Muscle layer of colon (tissue), 2 donors: ENCODE measurements at regions not wholly inside any gene's neighbourhood (a gene's known extent, or its start where the extent isn't known, plus 50 kb on each side); places are given as distances from the start of the nearest gene placed in this dataset.

ENCODE experiments used
- H3K27ac ChIP-seq: one replicate; pipeline ENCODE4 v1.7.0; 2013; ENCODE audit warnings: low read depth, mild to moderate bottlenecking, low read length, moderate library complexity
- H3K27me3 ChIP-seq, 2 donors: one replicate each; pipeline ENCODE4 v1.7.0; 2013; ENCODE audit warnings: low read length in 2 of 2, mild to moderate bottlenecking in 2 of 2; ENCODE audit not compliant: insufficient read depth in 2 of 2, control insufficient read depth in 1 of 2
- H3K36me3 ChIP-seq: one replicate; pipeline ENCODE4 v1.7.0; 2013; ENCODE audit warnings: mild to moderate bottlenecking, low read length; ENCODE audit not compliant: insufficient read depth
- H3K4me1 ChIP-seq: one replicate; pipeline ENCODE4 v1.7.0; 2013; ENCODE audit warnings: mild to moderate bottlenecking, low read length; ENCODE audit not compliant: insufficient read depth
- H3K4me3 ChIP-seq, 2 donors: one replicate each; pipeline ENCODE4 v1.7.0; 2013; ENCODE audit warnings: low read length in 2 of 2, low read depth in 1 of 2, mild to moderate bottlenecking in 1 of 2, moderate library complexity in 1 of 2
- H3K9ac ChIP-seq: one replicate; pipeline ENCODE4 v1.7.0; 2013; ENCODE audit warnings: low read length
- H3K9me3 ChIP-seq: one replicate; pipeline ENCODE4 v1.7.0; 2013; ENCODE audit warnings: mild to moderate bottlenecking, low read length
- donor health status: abdominal sarcoma.
- donor health status: Adenocarcinoma of cecum.

DNA sequence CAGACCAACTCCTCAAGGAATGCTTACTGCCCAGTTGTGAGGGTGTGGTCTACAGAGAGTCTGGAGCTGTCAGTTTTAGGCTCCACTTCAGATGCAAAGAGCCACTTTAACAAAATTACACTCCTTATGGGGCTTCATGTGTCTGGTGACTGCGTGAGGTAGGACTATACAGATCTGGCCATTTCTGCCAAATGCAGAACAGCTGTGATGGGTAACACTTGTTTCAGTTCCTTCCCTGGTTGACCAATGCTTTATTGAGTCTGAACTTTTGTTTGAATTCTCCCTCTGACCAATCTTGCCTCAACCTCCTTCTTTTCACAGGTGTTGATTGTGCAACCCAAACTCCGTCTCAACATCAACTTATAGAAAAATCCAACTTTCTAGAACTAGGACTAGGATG, 181.2 kb downstream of the OMA1 start:
- H3K9ac ChIP-seq = no peak overlapping the region

GRCh38 chr1:58363585-58363984, 182.9 kb downstream of the OMA1 start:
- H3K4me1 ChIP-seq = no peaks in the 10 kb centered on the region
- no peak overlapping the region for H3K4me3 ChIP-seq
- no peaks in the 10 kb centered on the region for H3K36me3 ChIP-seq
- no peaks in the 10 kb centered on the region for H3K27me3 ChIP-seq
- no peak overlapping the region for H3K27ac ChIP-seq
- no peaks in the 10 kb centered on the region for H3K9me3 ChIP-seq
- no peak overlapping the region for H3K9ac ChIP-seq

More for the DNA sequence above, 181.2 kb downstream of the OMA1 start:
- H3K27me3 ChIP-seq = no peaks in the 10 kb centered on the region
- H3K9me3 ChIP-seq = no peaks in the 10 kb centered on the region
- H3K4me3 ChIP-seq = no peak overlapping the region
- H3K27ac ChIP-seq = no peak overlapping the region
- no peaks in the 10 kb centered on the region for H3K36me3 ChIP-seq
- no peaks in the 10 kb centered on the region for H3K4me1 ChIP-seq

DNA sequence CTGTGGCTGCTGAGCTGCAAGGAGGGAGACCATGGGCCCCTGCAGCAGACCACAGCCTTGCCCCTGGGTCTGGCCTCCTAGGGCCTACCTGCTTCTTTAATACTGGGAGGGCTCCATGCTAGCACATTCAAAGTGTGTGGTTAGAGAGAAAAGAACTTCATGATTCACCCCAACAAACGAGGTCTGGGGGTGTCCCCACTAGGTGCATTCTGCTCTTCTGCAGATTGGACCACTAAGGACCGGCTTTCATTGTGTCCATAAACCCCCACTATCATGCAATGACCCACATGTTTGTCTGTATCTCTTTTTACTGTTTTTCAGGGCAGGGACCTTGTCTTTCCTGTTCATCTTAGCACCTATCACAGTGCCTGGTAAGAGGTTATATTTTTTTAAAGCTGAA, 185.4 kb downstream of the OMA1 start:
- no peaks in the 10 kb centered on the region for H3K9me3 ChIP-seq
- no peak overlapping the region for H3K27ac ChIP-seq
- H3K4me3 ChIP-seq = no peak overlapping the region
- H3K36me3 ChIP-seq = no peaks in the 10 kb centered on the region
- H3K27me3 ChIP-seq = no peaks in the 10 kb centered on the region
- no peaks in the 10 kb centered on the region for H3K4me1 ChIP-seq
- H3K9ac ChIP-seq = no peak overlapping the region

- Histone ChIP-seq H3K36me3 (no peaks in the 10 kb centered on the region), H3K4me1 (no peaks in the 10 kb centered on the region), H3K9me3 (no peaks in the 10 kb centered on the region), H3K27me3 (no peaks in the 10 kb centered on the region), H3K4me3 (no peak overlapping the region), H3K27ac (no peak overlapping the region), H3K9ac (no peak overlapping the region)
These were observed 188.2 kb downstream of the OMA1 start for GRCh38 chr1:58358346-58358745.

DNA sequence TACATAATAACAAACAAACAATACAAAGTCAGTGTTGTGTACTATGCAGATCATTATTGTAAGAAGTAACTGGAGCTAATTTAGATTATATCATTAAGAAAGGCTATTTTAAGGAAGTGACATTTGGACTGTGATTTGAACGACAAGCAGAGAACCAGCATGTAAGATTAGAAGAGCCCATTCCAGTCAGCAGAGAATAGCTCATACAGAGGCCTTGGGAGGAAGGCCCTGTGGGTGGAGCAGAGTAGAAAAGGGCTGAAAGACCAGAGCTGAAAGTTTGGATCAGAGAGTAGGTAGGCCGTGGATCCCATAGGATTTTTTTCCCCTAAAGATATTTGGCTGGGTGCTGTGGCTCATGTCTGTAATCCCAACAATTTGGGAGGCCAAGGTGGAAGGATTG, 190.1 kb downstream of the OMA1 start:
- Histone ChIP-seq H3K36me3 (no peaks in the 10 kb centered on the region), H3K27me3 (no peaks in the 10 kb centered on the region), H3K9ac (no peak overlapping the region), H3K9me3 (no peaks in the 10 kb centered on the region), H3K27ac (no peak overlapping the region), H3K4me1 (no peaks in the 10 kb centered on the region), H3K4me3 (no peak overlapping the region)

DNA sequence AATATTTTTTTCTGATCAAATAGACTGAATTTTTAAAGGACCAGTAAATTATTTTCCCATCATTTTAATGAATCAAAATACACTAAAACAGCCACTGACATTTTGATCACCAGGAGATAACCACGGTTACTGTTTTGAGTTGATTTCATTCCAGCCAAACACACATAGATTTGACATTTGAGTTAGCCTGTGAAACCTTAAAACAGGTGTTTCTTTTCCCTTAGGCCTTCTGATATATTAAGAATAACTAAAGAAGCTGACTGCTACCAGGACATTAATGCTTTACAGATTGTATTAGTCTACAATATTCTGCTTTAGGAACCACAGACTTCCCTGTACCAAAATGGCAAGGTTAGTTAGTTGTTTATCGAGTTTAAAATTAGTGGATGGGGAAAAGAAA, 193.4 kb downstream of the OMA1 start:
- Histone ChIP-seq H3K36me3 (no peaks in the 10 kb centered on the region), H3K4me3 (no peak overlapping the region), H3K9ac (no peak overlapping the region), H3K9me3 (no peaks in the 10 kb centered on the region), H3K27ac (no peak overlapping the region), H3K4me1 (no peaks in the 10 kb centered on the region), H3K27me3 (no peaks in the 10 kb centered on the region)

DNA sequence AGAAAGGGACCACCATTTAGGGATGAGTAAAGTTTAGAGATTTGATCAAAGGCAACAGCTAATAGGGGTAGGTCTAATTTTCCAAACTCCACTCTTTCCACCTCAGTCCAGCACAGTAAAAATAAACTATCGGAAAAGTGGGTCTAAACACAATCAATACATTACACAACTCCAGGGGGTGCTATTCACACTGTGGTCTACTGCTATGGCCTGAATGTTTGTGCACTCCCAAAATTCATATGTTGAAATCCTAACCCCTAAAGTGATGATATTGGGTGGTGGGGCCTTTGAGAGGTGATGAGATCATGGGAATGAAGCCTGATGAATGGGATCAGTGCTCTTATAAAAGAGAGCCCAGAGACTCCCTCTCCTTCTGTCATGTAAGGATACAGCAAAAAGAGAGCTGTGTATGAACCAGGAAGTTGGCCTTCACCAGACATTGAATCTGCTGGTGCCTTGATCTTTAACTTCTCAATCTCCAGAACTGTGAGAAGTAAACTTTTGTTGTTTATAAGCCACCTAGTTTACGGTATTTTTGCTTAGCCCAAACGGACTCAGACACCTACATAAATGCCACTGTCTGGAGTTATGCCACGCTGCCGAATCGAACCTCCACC, 193.9 kb downstream of the OMA1 start:
- Histone ChIP-seq H3K9me3 (no peaks in the 10 kb centered on the region), H3K9ac (no peak overlapping the region), H3K27me3 (no peaks in the 10 kb centered on the region), H3K36me3 (no peaks in the 10 kb centered on the region), H3K4me3 (no peak overlapping the region), H3K4me1 (no peaks in the 10 kb centered on the region), H3K27ac (no peak overlapping the region)

DNA sequence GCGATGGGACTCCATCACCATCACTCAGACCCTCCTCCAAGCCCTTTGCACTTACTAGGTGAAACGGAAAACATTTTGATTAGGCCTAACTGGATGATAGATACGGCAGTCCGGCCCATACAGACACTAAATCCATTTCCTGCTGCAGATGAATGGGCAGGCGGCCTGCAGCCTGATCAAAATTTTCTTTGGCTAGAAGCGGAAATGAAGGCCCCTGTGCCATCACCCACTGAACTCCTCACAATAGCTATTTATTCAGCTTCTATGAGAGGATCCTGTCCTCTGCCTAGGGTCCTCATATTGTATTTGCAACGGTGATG, 200.5 kb downstream of the OMA1 start:
- no peak overlapping the region for H3K9ac ChIP-seq
- no peaks in the 10 kb centered on the region for H3K9me3 ChIP-seq
- H3K4me1 ChIP-seq = no peaks in the 10 kb centered on the region
- H3K27ac ChIP-seq = no peak overlapping the region
- H3K27me3 ChIP-seq = no peaks in the 10 kb centered on the region
- H3K4me3 ChIP-seq = no peak overlapping the region
- no peaks in the 10 kb centered on the region for H3K36me3 ChIP-seq

DNA sequence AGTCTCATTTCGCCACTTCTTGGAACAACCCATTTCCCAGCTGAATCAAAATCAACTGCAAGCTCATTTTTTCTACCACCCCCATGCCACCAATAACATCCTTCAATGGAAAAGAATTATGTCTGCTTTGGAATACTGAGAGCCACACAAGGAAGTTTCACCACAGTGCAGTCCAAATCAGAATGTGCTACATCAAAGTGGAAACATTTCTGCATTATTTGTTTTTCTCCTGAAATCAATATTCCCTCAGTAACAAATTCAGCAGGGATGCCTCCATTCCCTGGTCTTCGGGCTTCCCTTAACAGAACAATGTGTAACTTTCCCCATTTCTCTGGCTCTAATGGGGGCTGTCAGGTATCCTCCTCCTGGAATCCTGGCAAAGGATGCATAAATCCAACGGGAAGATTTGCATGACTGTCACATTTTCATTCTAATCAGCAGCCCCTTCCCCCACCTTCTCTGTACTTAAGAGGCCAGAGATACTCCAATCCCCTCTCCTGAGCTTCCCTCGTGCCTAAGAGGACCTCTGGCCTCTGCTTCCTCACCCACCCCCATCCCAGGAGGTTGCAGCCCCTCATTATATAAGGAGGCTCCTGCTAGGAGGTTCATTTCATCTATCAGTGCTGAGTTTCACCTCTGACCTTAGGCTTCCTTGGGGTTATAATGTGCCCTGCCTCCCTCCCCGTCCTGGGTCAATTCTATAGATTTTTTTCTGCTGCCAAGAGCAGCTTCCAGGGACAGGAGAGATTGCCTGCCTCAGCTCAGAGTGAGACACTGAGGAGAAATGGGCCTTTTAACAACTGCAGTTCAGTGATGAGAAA, 201.1 kb downstream of the OMA1 start:
- Histone ChIP-seq H3K4me1 (no peaks in the 10 kb centered on the region), H3K27ac (no peak overlapping the region), H3K4me3 (no peak overlapping the region), H3K36me3 (no peaks in the 10 kb centered on the region), H3K9ac (no peak overlapping the region), H3K9me3 (no peaks in the 10 kb centered on the region), H3K27me3 (no peaks in the 10 kb centered on the region)

DNA sequence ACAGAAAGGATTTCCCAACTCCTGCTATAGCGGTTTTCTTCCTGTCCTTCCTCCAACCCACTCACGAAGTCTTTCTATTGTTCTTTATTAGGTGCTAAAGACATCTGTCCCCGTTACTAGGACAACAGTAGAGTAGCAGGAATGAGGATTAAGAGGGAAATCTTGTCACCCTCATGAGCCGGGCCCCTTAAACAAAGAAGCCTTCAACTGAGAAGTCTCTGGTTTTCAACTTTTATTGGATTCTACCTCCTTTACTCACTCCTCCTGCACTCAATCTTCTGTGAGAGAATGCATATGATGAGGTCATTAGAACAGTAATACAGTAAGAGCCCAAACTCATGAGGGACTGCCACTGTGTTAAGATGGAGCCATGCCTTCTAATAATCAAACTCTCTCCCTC, 206.3 kb downstream of the OMA1 start:
- H3K27ac ChIP-seq = no peak overlapping the region
- no peaks in the 10 kb centered on the region for H3K36me3 ChIP-seq
- H3K4me3 ChIP-seq = no peak overlapping the region
- H3K4me1 ChIP-seq = no peaks in the 10 kb centered on the region
- no peaks in the 10 kb centered on the region for H3K9me3 ChIP-seq
- H3K9ac ChIP-seq = no peak overlapping the region
- H3K27me3 ChIP-seq = no peaks in the 10 kb centered on the region

DNA sequence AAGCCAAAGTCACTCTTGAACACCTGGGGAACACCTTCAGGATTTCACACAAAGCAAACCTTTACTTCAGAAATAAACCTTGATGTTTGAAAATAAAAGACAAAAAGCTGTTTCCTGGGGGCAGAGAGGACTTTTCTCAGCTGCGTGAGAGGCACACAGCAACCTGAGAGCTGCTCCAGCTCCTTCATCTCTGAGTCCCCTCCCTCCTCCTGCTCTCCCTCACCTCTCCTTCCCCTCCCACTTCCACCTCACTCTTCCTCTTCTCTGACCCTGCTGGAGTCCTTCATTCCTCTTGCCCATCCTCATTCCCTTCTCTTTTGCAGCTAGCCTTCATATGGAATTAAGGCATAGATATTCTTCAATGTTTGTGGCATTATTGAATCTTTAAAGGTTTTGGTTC, 208.4 kb downstream of the OMA1 start:
- Histone ChIP-seq H3K4me1 (no peaks in the 10 kb centered on the region), H3K4me3 (no peak overlapping the region), H3K27ac (no peak overlapping the region), H3K36me3 (no peaks in the 10 kb centered on the region), H3K9me3 (no peaks in the 10 kb centered on the region), H3K9ac (no peak overlapping the region), H3K27me3 (no peaks in the 10 kb centered on the region)

DNA sequence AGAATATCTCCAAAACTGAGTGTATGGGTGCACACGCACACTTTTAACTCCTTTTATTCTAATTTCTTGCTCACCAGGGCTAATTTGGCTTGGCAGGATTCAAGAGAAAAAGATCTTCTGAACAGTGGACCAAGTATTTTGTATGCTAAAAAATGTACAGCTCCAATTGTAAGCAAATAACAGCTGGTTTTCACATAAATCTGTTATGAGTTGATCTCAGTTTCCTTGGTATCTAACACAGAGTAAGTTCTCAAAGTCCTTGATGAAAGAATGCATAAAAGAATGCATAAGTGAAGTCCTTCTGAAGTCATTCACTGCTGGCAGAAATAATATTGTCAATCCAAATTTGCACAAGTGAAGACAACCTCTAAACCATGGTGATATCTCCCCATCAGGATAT, 213.0 kb downstream of the OMA1 start:
- H3K4me3 ChIP-seq = no peak overlapping the region
- no peaks in the 10 kb centered on the region for H3K36me3 ChIP-seq
- H3K9ac ChIP-seq = no peak overlapping the region
- no peak overlapping the region for H3K27ac ChIP-seq
- H3K27me3 ChIP-seq = no peaks in the 10 kb centered on the region
- no peaks in the 10 kb centered on the region for H3K9me3 ChIP-seq
- no peaks in the 10 kb centered on the region for H3K4me1 ChIP-seq
